ENCODE measurements at regions not wholly inside any gene's neighbourhood (a gene's known extent, or its start where the extent isn't known, plus 50 kb on each side); places are given as distances from the start of the nearest gene placed in this dataset.

- TF ChIP-seq CTCF (IDR thresholded peaks at IDR 0.05) = no peak
- TF ChIP-seq POLR2A (IDR thresholded peaks at IDR 0.05) = no peak
- Histone ChIP-seq H3K27ac (no peak overlapping the region), H3K9me3 (replicated peaks in 1 of 3) (no peaks in the 10 kb centered on the region), H3K27me3 (no peaks in the 10 kb centered on the region), H3K4me1 (replicated peaks in 1 of 2) (no peaks in the 10 kb centered on the region), H3K36me3 (replicated peaks in 1 of 2) (no peaks in the 10 kb centered on the region), H3K4me3 (no peak overlapping the region)
- WGBS, 4 donors = 72 to 84% (median 81%) methylated on average over 1 to 2 of the region's 2 CpGs
- intact Hi-C loops (cut with DNase I) = no loop called here
- DNase-seq = no peak
Observed at GRCh38 chr12:113725557-113725876, 240.6 kb downstream of the RBM19 start.

GRCh38 chr12:113724794-113725556, 241.2 kb downstream of the RBM19 start:
- intact Hi-C loops (cut with DNase I) = no loop called here
- Histone ChIP-seq H3K9me3 (replicated peaks in 1 of 3) (no peaks in the 10 kb centered on the region), H3K27me3 (no peaks in the 10 kb centered on the region), H3K36me3 (replicated peaks in 1 of 2) (no peaks in the 10 kb centered on the region), H3K4me3 (no peak overlapping the region), H3K27ac (no peak overlapping the region), H3K4me1 (replicated peaks in 1 of 2) (no peaks in the 10 kb centered on the region)
- WGBS, 4 donors = 66 to 71% (median 69%) methylated on average over 23 to 34 of the region's 34 CpGs
- TF ChIP-seq CTCF (IDR thresholded peaks at IDR 0.05) (no peak), POLR2A (IDR thresholded peaks at IDR 0.05) (no peak)
- no peak for DNase-seq

GRCh38 chr12:113723631-113724030, 242.5 kb downstream of the RBM19 start:
- DNase-seq = no peak
- Histone ChIP-seq H3K9me3 (replicated peaks in 1 of 3) (no peaks in the 10 kb centered on the region), H3K27ac (no peak overlapping the region), H3K4me3 (no peak overlapping the region), H3K4me1 (replicated peaks in 1 of 2) (no peaks in the 10 kb centered on the region), H3K36me3 (replicated peaks in 1 of 2) (no peaks in the 10 kb centered on the region), H3K27me3 (no peaks in the 10 kb centered on the region)
- 79 to 90% (median 84%) methylated on average over 4 of the region's 4 CpGs for WGBS, 4 donors
- no peak for TF ChIP-seq POLR2A (IDR thresholded peaks at IDR 0.05)
- no peak for TF ChIP-seq CTCF (IDR thresholded peaks at IDR 0.05)
- intact Hi-C loops (cut with DNase I) = no loop called here

GRCh38 chr12:113722747-113723146, 243.4 kb downstream of the RBM19 start:
- TF ChIP-seq POLR2A (IDR thresholded peaks at IDR 0.05) (no peak), CTCF (IDR thresholded peaks at IDR 0.05) (no peak)
- H3K27me3 ChIP-seq = no peaks in the 10 kb centered on the region
- H3K4me3 ChIP-seq = no peak overlapping the region
- intact Hi-C loops (cut with DNase I) = no loop called here
- no peaks in the 10 kb centered on the region for H3K4me1 ChIP-seq (replicated peaks in 1 of 2)
- H3K36me3 ChIP-seq (replicated peaks in 1 of 2) = no peaks in the 10 kb centered on the region
- no peak for DNase-seq
- H3K9me3 ChIP-seq (replicated peaks in 1 of 3) = no peaks in the 10 kb centered on the region
- H3K27ac ChIP-seq = no peak overlapping the region
- WGBS, 4 donors = 65 to 74% (median 68%) methylated on average over 5 of the region's 5 CpGs
